MG63 (cell line): ENCODE measurements at regions not wholly inside any gene's neighbourhood (a gene's known extent, or its start where the extent isn't known, plus 50 kb on each side); places are given as distances from the start of the nearest gene placed in this dataset.

Experiments
- DNase-seq: peaks from one replicate; pipeline ENCODE4 v3.0.0-alpha.2; 2020
- H3K27me3 ChIP-seq: fragments of 250-450 bp; sonication (Bioruptor Pico); 2 replicates; pipeline ENCODE4 v1.5.1; 2020; ENCODE audit warnings: mild to moderate bottlenecking, moderate library complexity
- H3K36me3 ChIP-seq: fragments of 250-450 bp; sonication (Bioruptor Pico); 2 replicates; pipeline ENCODE4 v1.5.1; 2020; ENCODE audit warnings: mild to moderate bottlenecking, moderate library complexity
- H3K4me3 ChIP-seq: fragments of 250-450 bp; sonication (Bioruptor Pico); 2 replicates; pipeline ENCODE4 v1.5.1; 2020; ENCODE audit warnings: mild to moderate bottlenecking, moderate library complexity
- H3K9me3 ChIP-seq: fragments of 250-450 bp; sonication (Bioruptor Pico); 2 replicates; pipeline ENCODE4 v1.5.1; 2020; ENCODE audit warnings: mild to moderate bottlenecking, moderate library complexity

- Histone ChIP-seq H3K36me3 (no peaks in the 10 kb centered on the region), H3K4me3 (no peak overlapping the region), H3K27me3 (no peaks in the 10 kb centered on the region), H3K9me3 (no peaks in the 10 kb centered on the region)
- DNase-seq, result no peak
Measured at GRCh38 chr2:2839782-2840531, 508.9 kb upstream of the MYT1L start.

- no peak for DNase-seq
- H3K36me3 ChIP-seq, result no peaks in the 10 kb centered on the region
- H3K4me3 ChIP-seq, result no peak overlapping the region
- no peaks in the 10 kb centered on the region for H3K27me3 ChIP-seq
- H3K9me3 ChIP-seq, result no peaks in the 10 kb centered on the region
Measured at GRCh38 chr2:2839393-2839781, 508.3 kb upstream of the MYT1L start.

- H3K36me3 ChIP-seq, result no peaks in the 10 kb centered on the region
- H3K9me3 ChIP-seq, result no peaks in the 10 kb centered on the region
- DNase-seq, result no peak
- no peak overlapping the region for H3K4me3 ChIP-seq
- H3K27me3 ChIP-seq, result no peaks in the 10 kb centered on the region
Measured at GRCh38 chr2:2838548-2838845, 507.4 kb upstream of the MYT1L start.

DNA sequence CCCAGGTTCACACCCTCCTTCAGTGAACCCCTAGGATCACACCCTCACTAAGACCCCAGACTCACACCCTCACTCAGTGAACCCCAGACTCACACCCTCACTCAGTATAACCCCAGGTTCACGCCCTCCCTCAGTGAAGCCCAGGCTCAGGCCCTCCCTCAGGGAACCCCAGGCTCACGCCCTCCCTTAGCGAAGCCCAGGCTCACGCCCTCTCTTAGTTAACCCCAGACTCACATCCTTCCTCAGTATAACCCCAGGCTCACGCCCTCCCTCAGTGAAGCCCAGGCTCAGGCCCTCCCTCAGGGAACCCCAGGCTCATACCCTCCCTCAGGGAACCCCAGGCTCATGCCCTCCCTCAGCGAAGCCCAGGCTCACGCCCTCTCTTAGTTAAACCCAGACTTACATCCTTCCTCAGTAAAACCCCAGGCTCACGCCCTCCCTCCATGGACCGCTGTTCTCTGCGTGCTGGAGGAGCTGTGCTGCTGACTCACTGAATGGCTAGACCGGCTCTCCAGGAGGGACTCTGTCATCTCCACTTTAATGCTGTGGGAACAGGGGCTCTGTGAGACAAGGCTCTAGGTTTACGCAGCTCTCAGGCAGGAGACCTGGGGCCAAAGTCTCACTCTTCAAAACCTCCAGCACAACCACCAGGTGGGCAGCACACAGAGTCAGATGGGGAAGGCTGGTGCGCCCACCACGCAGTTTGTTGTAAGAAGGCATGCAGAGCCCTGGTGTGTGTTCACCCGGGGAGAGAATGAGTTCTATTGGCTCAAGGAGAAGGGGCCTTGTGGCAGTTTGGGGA, 506.9 kb upstream of the MYT1L start:
- Histone ChIP-seq H3K9me3 (no peaks in the 10 kb centered on the region), H3K27me3 (no peaks in the 10 kb centered on the region), H3K4me3 (no peak overlapping the region), H3K36me3 (no peaks in the 10 kb centered on the region)
- no peak for DNase-seq

DNA sequence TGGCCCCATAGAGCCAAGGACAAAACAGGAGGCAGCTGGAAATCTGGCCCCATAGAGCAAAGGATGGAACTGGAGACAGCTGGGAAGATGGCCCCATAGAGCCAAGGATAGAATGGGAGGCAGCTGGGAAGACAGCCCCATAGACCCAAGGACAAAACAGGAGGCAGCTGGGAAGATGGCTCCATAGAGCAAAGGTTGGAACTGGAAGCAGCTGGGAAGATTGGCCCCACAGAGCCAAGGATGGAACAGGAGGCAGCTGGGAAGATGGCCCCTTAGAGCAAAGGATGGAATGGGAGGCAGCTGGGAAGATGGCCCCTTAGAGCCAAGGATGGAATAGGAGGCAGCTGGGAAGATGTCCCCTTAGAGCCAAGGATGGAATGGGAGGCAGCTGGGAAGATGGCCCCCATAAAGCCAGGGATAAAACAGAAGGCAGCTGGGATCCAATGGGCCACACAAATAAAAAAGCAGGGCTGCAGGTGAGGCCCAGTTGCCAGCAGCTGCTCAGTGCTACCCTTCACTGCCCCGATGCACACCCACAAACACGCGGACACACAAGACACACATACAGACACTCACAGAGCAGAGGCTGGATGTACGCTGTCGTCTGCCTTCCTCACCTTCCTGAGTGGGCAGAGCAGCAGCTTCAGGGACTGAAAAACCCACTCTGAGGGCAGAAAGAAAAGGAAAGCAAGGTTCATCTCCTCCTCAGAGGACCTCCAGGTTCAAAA, 505.4 kb upstream of the MYT1L start:
- DNase-seq, result no peak
- H3K4me3 ChIP-seq, result no peak overlapping the region
- no peaks in the 10 kb centered on the region for H3K27me3 ChIP-seq
- H3K9me3 ChIP-seq, result no peaks in the 10 kb centered on the region
- H3K36me3 ChIP-seq, result no peaks in the 10 kb centered on the region

- Histone ChIP-seq H3K9me3 (no peaks in the 10 kb centered on the region), H3K27me3 (no peaks in the 10 kb centered on the region), H3K36me3 (no peaks in the 10 kb centered on the region), H3K4me3 (no peak overlapping the region)
- no peak for DNase-seq
Measured at GRCh38 chr2:2834516-2835254, 503.6 kb upstream of the MYT1L start.

GRCh38 chr2:2834105-2834504, 503.0 kb upstream of the MYT1L start:
- Histone ChIP-seq H3K9me3 (no peaks in the 10 kb centered on the region), H3K36me3 (no peaks in the 10 kb centered on the region), H3K4me3 (no peak overlapping the region), H3K27me3 (no peaks in the 10 kb centered on the region)
- no peak for DNase-seq

DNA sequence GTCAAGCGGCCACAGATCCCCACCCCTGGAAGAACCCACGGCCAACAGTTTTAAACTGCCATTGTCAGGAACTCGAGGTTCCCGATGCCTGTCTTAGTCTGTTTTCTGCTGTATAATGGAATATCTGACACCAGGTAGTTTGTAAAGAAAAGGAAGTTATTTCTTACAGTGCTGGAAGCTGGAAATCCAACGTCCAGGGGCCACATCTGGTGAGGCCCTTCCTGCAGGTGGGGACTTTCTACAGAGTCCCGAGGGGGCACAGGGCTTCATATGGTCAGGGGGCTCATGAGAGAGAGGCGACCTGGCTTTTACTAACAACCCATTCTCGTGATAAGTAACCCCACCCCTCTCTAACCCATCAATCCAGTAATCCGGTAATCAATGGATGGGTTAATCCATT, 501.6 kb upstream of the MYT1L start:
- DNase-seq, result no peak
- Histone ChIP-seq H3K9me3 (no peaks in the 10 kb centered on the region), H3K27me3 (no peaks in the 10 kb centered on the region), H3K36me3 (no peaks in the 10 kb centered on the region), H3K4me3 (no peak overlapping the region)

DNA sequence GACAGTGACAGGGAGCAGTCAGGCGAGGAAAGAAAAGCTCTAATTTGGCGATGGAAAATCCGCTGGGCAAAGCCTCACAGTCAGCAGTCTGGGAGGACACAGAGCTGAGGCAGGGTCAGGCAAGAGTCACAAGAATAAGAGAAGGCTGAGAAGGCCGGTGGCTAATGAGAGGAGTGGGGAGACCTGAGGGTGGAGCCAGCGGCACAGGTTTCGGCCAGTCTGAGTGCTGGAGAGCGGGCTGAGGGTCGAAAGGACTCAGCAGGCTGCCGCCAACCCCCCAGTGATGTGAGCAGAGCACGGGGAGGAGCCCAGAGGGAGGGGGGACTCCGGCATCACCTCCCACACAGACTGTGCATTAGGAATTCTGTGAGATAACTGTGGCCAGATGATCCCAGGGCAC, 500.6 kb upstream of the MYT1L start:
- no peaks in the 10 kb centered on the region for H3K36me3 ChIP-seq
- H3K9me3 ChIP-seq, result no peaks in the 10 kb centered on the region

GRCh38 chr2:2830576-2830975, 499.5 kb upstream of the MYT1L start:
- no peaks in the 10 kb centered on the region for H3K36me3 ChIP-seq
- DNase-seq, result no peak
- no peak overlapping the region for H3K4me3 ChIP-seq
- no peaks in the 10 kb centered on the region for H3K9me3 ChIP-seq
- no peaks in the 10 kb centered on the region for H3K27me3 ChIP-seq

More for the DNA sequence above, 500.6 kb upstream of the MYT1L start:
- no peaks in the 10 kb centered on the region for H3K27me3 ChIP-seq
- H3K4me3 ChIP-seq, result no peak overlapping the region
- no peak for DNase-seq

- H3K4me3 ChIP-seq, result no peak overlapping the region
- no peaks in the 10 kb centered on the region for H3K9me3 ChIP-seq
- no peak for DNase-seq
- no peaks in the 10 kb centered on the region for H3K27me3 ChIP-seq
- no peaks in the 10 kb centered on the region for H3K36me3 ChIP-seq
Measured at GRCh38 chr2:2828774-2829368, 497.8 kb upstream of the MYT1L start.

- no peaks in the 10 kb centered on the region for H3K36me3 ChIP-seq
- H3K9me3 ChIP-seq, result no peaks in the 10 kb centered on the region
- no peaks in the 10 kb centered on the region for H3K27me3 ChIP-seq
- H3K4me3 ChIP-seq, result no peak overlapping the region
- no peak for DNase-seq
Measured at GRCh38 chr2:2827761-2828221, 496.7 kb upstream of the MYT1L start.

DNA sequence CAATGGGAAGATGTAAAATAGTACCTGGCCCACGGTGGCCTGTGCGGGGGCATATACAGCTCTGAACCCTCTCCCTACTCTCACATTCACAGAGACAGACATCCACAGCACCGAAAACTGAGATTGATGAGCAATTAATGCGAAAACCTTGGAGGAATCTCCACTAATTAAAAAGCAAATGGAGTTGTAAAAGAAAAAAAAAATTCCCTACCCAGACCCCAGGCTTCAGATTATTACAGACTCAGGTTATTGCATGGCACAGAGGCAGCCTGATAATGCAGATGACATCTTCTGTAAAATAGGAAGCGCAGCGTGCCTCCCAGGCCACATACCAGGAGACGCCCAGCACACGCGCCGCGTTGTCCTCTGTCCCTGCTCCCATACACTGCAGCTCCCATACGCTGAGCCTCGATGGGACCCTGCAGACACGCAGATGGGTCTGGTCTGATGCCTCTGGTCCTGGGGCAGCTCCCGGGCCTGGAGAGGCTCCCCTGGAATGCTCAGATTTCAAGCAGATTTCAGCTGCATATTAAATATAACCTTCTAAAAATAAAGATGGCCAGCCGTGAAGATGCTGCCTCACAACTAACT, 496.1 kb upstream of the MYT1L start:
- no peaks in the 10 kb centered on the region for H3K9me3 ChIP-seq
- no peaks in the 10 kb centered on the region for H3K27me3 ChIP-seq
- no peak for DNase-seq
- no peaks in the 10 kb centered on the region for H3K36me3 ChIP-seq
- H3K4me3 ChIP-seq, result no peak overlapping the region

- Histone ChIP-seq H3K27me3 (no peaks in the 10 kb centered on the region), H3K36me3 (no peaks in the 10 kb centered on the region), H3K4me3 (no peak overlapping the region), H3K9me3 (peaks cover under 1% of the 10 kb centered on the region; the same call in 1 of the 2 replicates)
- no peak for DNase-seq
Measured at GRCh38 chr2:2826621-2827020, 495.5 kb upstream of the MYT1L start.

DNA sequence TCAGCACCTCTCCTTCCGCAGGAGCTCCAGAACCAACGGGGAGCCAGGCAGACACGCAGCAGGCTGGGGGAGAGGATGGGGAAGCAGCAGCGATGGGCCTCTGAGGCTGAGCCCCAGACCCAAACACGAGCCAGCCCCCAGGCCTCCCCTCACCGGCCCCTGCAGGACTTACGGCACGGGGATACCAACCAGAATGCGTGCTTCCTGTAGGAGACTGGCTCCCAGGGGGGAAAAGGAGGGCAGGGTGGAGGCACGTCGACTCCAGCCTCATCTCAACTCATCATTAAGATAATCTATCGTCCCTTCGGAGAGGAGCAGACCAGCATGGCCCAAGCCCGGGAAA, 495.1 kb upstream of the MYT1L start:
- DNase-seq, result no peak
- Histone ChIP-seq H3K9me3 (peaks cover 4% of the 10 kb centered on the region), H3K4me3 (no peak overlapping the region), H3K36me3 (no peaks in the 10 kb centered on the region), H3K27me3 (no peaks in the 10 kb centered on the region)

DNA sequence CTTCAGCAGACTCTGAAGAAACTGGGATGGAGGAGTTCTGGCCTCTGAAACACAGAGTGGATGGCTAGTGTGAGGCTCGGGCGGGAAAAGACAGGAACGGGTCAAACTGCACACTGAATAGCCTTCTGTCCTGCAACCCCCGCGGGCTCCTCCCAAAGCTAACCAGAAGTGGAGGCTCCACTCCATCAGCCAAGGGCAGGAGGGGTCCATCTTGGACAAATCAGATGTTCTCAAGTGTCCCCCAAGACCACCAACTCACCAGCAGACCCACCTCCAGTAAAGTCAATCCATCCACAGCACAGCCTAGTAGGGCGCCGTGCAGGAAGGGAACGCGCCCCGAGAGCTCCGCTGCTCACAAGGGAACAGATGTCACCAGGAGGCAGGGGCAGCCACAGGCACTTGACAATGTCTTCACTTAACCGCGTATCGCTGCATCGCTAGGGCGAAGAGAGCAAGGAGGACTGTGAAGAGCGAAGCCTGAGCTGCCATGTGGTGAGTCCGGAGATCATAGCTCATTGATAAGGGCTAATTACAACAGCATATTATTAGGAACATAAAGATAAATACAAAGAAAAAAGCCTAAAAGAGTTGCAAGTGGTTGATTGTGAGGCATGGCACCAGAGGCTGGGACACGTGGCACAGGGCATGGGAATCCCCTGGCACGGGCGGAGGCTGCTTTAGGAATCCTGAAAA, 494.6 kb upstream of the MYT1L start:
- Histone ChIP-seq H3K27me3 (no peaks in the 10 kb centered on the region; the same call in 1 of the 2 replicates), H3K9me3 (peaks cover 4% of the 10 kb centered on the region), H3K36me3 (no peaks in the 10 kb centered on the region), H3K4me3 (no peak overlapping the region)
- no peak for DNase-seq
